ENCODE measurements at regions not wholly inside any gene's neighbourhood (a gene's known extent, or its start where the extent isn't known, plus 50 kb on each side); places are given as distances from the start of the nearest gene placed in this dataset.

DNA sequence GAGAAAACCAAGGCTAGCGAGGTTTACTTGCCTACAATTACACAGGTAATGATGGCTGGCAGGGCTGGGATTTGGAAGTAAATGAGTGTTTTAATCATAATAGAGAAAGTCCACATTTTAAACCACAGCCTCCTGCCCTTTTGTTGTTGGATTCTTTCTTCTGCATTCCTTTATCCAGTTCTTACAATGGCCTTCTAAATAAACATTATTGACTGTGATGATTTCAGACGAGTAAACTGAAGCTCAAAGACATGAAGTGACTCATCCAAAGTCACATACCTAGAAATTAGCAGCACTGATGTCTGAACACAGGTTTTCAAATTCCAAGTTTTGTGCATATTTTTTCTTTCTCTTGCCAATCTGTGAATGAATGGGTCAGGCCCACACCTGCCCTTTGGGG, 51.2 kb upstream of the C1QTNF7 start:
- Histone ChIP-seq H3K36me3 (ENCODE audit: insufficient read depth, low read length) (no peaks in the 10 kb centered on the region), H3F3A (ENCODE audit: insufficient read depth, low read length, poor library complexity, severe bottlenecking) (no peaks in the 10 kb centered on the region), H2AFZ (ENCODE audit: low read depth, low read length) (no peak overlapping the region), H3K4me2 (ENCODE audit: low read length) (no peak overlapping the region), H3K27me3 (ENCODE audit: insufficient read depth, low read depth, low read length) (no peaks in the 10 kb centered on the region), H3K9me3 (ENCODE audit: low read length) (no peaks in the 10 kb centered on the region), H3K9me2 (ENCODE audit: insufficient read depth, low read length) (no peaks in the 10 kb centered on the region), H3K79me2 (replicated peaks; ENCODE audit: insufficient read depth, low read length) (no peaks in the 10 kb centered on the region), H3K4me3 (ENCODE audit: low read length) (no peak overlapping the region), H4K20me1 (ENCODE audit: insufficient read depth) (no peaks in the 10 kb centered on the region), H3K9ac (ENCODE audit: low read length) (no peak overlapping the region), H3K27ac (ENCODE audit: low read length) (no peak overlapping the region)
- TF ChIP-seq, protein P1, sequence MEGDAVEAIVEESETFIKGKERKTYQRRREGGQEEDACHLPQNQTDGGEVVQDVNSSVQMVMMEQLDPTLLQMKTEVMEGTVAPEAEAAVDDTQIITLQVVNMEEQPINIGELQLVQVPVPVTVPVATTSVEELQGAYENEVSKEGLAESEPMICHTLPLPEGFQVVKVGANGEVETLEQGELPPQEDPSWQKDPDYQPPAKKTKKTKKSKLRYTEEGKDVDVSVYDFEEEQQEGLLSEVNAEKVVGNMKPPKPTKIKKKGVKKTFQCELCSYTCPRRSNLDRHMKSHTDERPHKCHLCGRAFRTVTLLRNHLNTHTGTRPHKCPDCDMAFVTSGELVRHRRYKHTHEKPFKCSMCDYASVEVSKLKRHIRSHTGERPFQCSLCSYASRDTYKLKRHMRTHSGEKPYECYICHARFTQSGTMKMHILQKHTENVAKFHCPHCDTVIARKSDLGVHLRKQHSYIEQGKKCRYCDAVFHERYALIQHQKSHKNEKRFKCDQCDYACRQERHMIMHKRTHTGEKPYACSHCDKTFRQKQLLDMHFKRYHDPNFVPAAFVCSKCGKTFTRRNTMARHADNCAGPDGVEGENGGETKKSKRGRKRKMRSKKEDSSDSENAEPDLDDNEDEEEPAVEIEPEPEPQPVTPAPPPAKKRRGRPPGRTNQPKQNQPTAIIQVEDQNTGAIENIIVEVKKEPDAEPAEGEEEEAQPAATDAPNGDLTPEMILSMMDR (IDR thresholded peaks at IDR 0.05; ENCODE audit: poor library complexity, severe bottlenecking): no peak
- TF ChIP-seq MXI1 (conservative IDR thresholded peaks at IDR 0.05; ENCODE audit: poor library complexity, severe bottlenecking) (no peak), EP300 (conservative IDR thresholded peaks at IDR 0.05; ENCODE audit: poor library complexity, severe bottlenecking) (no peak), SMC3 (conservative IDR thresholded peaks at IDR 0.05; ENCODE audit: poor library complexity) (no peak), EZH2 (IDR thresholded peaks at IDR 0.05; ENCODE audit: borderline replicate concordance, insufficient read depth, low read length, poor library complexity, severe bottlenecking) (no peak), POLR2AphosphoS5 (IDR thresholded peaks at IDR 0.05) (no peak), TAF1 (IDR thresholded peaks at IDR 0.05; ENCODE audit: low read depth) (no peak), RAD21 (conservative IDR thresholded peaks at IDR 0.05) (no peak)
- TF ChIP-seq, protein P2, sequence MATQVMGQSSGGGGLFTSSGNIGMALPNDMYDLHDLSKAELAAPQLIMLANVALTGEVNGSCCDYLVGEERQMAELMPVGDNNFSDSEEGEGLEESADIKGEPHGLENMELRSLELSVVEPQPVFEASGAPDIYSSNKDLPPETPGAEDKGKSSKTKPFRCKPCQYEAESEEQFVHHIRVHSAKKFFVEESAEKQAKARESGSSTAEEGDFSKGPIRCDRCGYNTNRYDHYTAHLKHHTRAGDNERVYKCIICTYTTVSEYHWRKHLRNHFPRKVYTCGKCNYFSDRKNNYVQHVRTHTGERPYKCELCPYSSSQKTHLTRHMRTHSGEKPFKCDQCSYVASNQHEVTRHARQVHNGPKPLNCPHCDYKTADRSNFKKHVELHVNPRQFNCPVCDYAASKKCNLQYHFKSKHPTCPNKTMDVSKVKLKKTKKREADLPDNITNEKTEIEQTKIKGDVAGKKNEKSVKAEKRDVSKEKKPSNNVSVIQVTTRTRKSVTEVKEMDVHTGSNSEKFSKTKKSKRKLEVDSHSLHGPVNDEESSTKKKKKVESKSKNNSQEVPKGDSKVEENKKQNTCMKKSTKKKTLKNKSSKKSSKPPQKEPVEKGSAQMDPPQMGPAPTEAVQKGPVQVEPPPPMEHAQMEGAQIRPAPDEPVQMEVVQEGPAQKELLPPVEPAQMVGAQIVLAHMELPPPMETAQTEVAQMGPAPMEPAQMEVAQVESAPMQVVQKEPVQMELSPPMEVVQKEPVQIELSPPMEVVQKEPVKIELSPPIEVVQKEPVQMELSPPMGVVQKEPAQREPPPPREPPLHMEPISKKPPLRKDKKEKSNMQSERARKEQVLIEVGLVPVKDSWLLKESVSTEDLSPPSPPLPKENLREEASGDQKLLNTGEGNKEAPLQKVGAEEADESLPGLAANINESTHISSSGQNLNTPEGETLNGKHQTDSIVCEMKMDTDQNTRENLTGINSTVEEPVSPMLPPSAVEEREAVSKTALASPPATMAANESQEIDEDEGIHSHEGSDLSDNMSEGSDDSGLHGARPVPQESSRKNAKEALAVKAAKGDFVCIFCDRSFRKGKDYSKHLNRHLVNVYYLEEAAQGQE (IDR thresholded peaks at IDR 0.05; ENCODE audit: borderline replicate concordance): no peak

Measured in neural cell (in vitro differentiated cells).